ENCODE measurements at regions not wholly inside any gene's neighbourhood (a gene's known extent, or its start where the extent isn't known, plus 50 kb on each side); places are given as distances from the start of the nearest gene placed in this dataset.

DNA sequence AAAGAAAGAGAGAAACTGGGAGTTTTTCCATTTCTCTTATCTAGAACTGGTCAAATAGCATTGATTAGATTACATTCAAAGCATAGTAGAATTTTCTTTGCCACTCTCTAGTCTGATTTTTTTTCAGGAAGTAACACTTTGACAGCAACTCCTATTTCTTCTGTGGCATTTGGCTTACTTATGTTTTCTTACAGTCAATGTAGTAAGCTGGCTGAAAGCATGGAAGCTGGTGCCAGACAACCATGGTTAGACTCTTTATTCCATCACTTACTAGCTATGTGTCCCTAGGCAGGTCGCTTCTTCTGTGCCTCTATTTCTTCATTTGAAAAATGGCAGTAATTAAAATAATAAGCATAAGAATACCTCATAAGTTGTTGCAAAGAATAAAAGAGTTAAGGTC is 54.2 kb upstream of the OPRM1 start:
- Histone ChIP-seq H3K9me3 (replicated peaks; ENCODE audit: control insufficient read depth, insufficient read depth, low read depth, low read length) (no peaks in the 10 kb centered on the region), H3K79me2 (ENCODE audit: control insufficient read depth, insufficient read depth, low read length) (no peaks in the 10 kb centered on the region), H3K4me1 (replicated peaks in 1 of 2; ENCODE audit: control insufficient read depth in 2 of 2, insufficient read depth in 2 of 2, low read length in 2 of 2) (no peaks in the 10 kb centered on the region), H3K4me2 (ENCODE audit: insufficient read depth, low read length) (no peak overlapping the region), H2AFZ (ENCODE audit: low read depth, low read length) (no peak overlapping the region), H3K9ac (ENCODE audit: insufficient read depth in 1 of 2, low read depth in 2 of 2, low read length in 2 of 2) (no peak overlapping the region), H3K4me3 (no peak overlapping the region), H3K27ac (ENCODE audit: extremely low read depth, low read depth, low read length) (no peak overlapping the region), H3K27me3 (ENCODE audit: control insufficient read depth in 2 of 2, insufficient read depth in 2 of 2, low read length in 2 of 2) (no peaks in the 10 kb centered on the region), H4K20me1 (replicated peaks; ENCODE audit: control insufficient read depth, insufficient read depth, low read length) (no peaks in the 10 kb centered on the region), H3K9me1 (ENCODE audit: control insufficient read depth, insufficient read depth, low read length) (no peaks in the 10 kb centered on the region), H3K36me3 (ENCODE audit: control insufficient read depth, insufficient read depth, low read length) (no peaks in the 10 kb centered on the region)
- in situ Hi-C loops (cut with MboI) = no loop called here
- ATAC-seq = no peak
- POLR2A ChIA-PET = no interaction called here
- DNase-seq (ENCODE audit: extremely low read depth in 1 of 4, low spot score in 3 of 4) = no peak
- BruUV-seq (replicated peaks) = no TSS peak
- FAIRE-seq = no peak
- CTCF ChIA-PET (ENCODE audit: low intra/inter-chr PET ratio) = no interaction called here
- TF ChIP-seq PHTF2 (CRISPR knock-in tag; IDR thresholded peaks at IDR 0.05) = no peak
- TF ChIP-seq, protein P1, sequence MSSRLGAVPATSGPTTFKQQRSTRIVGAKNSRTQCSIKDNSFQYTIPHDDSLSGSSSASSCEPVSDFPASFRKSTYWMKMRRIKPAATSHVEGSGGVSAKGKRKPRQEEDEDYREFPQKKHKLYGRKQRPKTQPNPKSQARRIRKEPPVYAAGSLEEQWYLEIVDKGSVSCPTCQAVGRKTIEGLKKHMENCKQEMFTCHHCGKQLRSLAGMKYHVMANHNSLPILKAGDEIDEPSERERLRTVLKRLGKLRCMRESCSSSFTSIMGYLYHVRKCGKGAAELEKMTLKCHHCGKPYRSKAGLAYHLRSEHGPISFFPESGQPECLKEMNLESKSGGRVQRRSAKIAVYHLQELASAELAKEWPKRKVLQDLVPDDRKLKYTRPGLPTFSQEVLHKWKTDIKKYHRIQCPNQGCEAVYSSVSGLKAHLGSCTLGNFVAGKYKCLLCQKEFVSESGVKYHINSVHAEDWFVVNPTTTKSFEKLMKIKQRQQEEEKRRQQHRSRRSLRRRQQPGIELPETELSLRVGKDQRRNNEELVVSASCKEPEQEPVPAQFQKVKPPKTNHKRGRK (tag; IDR thresholded peaks at IDR 0.05) = 0 out of 2 replicates have a peak, but pooled peaks have one; percentile 43
- intact Hi-C loops (cut with micrococcal nuclease) = no loop called here
- WGBS (ENCODE audit: insufficient coverage, low coverage, missing lambda C conversion rate) = 0% methylated on average over 1 of the region's 1 CpG

DNA sequence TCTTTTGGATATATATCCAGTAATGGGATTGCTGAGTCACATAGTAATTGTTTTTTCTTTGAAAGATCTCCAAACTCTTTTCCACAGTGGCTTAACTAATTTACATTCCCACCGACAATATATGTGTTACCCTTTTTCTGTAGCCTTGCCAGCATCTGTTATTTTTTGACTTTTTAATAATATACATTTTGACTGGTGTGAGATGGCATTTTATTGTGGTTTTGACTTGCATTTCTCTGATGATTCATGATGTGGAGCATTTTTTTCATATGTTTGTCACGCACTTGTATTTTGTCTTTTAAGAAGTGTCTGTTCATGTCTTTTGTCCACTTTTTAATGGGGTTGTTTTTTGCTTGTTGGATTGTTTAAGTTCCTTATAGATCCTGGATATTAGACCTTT is 58.9 kb upstream of the OPRM1 start:
- FAIRE-seq (no peak), ATAC-seq (no peak), DNase-seq (ENCODE audit: extremely low read depth in 1 of 4, low spot score in 3 of 4) (no peak)
- ChIA-PET POLR2A (interaction anchor here (0.6 kb wide), 1 partner anchor 1090 kb away, joined by 4 read pairs; no protein-coding TSS in a partner anchor), CTCF (ENCODE audit: low intra/inter-chr PET ratio) (no interaction called here)
- H3K4me1 ChIP-seq (replicated peaks in 1 of 2; ENCODE audit: control insufficient read depth in 2 of 2, insufficient read depth in 2 of 2, low read length in 2 of 2) = no peaks in the 10 kb centered on the region
- WGBS (ENCODE audit: insufficient coverage, low coverage, missing lambda C conversion rate) = 0% methylated on average over 2 of the region's 2 CpGs
- peaks cover 8% of the 10 kb centered on the region for H3K9me3 ChIP-seq (replicated peaks; ENCODE audit: control insufficient read depth, insufficient read depth, low read depth, low read length)
- no peaks in the 10 kb centered on the region for H3K79me2 ChIP-seq (ENCODE audit: control insufficient read depth, insufficient read depth, low read length)
- no peaks in the 10 kb centered on the region for H3K36me3 ChIP-seq (ENCODE audit: control insufficient read depth, insufficient read depth, low read length)
- in situ Hi-C loops (cut with MboI) = no loop called here
- H3K4me3 ChIP-seq = no peak overlapping the region
- H4K20me1 ChIP-seq (replicated peaks; ENCODE audit: control insufficient read depth, insufficient read depth, low read length) = no peaks in the 10 kb centered on the region
- H3K27ac ChIP-seq (ENCODE audit: extremely low read depth, low read depth, low read length) = no peak overlapping the region
- BruUV-seq (replicated peaks) = no TSS peak
- no peak overlapping the region for H3K4me2 ChIP-seq (ENCODE audit: insufficient read depth, low read length)
- no peaks in the 10 kb centered on the region for H3K9me1 ChIP-seq (ENCODE audit: control insufficient read depth, insufficient read depth, low read length)
- H2AFZ ChIP-seq (ENCODE audit: low read depth, low read length) = no peak overlapping the region
- intact Hi-C loops (cut with micrococcal nuclease) = no loop called here
- H3K27me3 ChIP-seq (ENCODE audit: control insufficient read depth in 2 of 2, insufficient read depth in 2 of 2, low read length in 2 of 2) = no peaks in the 10 kb centered on the region
- no peak overlapping the region for H3K9ac ChIP-seq (ENCODE audit: insufficient read depth in 1 of 2, low read depth in 2 of 2, low read length in 2 of 2)
- no peak for TF ChIP-seq ZNF778 (CRISPR knock-in tag; IDR thresholded peaks at IDR 0.05)
